Renal cortical epithelial cell (primary cell): ENCODE measurements at regions not wholly inside any gene's neighbourhood (a gene's known extent, or its start where the extent isn't known, plus 50 kb on each side); places are given as distances from the start of the nearest gene placed in this dataset.
"Not testable (repeated sequence)": the region's sequence is repeated elsewhere in the genome, so short reads cannot be mapped to it uniquely, and the experiment has no call there.

Source experiments
- DNase-seq: peaks from one replicate; pipeline ENCODE4 v3.0.0-alpha.2; 2011; ENCODE audit warnings: low read depth

- DNase-seq = no peak
Measured at GRCh38 chr14:106141242-106142220, 615.1 kb downstream of the TMEM121 start.

- DNase-seq = not testable (repeated sequence)
Measured at GRCh38 chr14:106145731-106146130, 619.3 kb downstream of the TMEM121 start.

GRCh38 chr14:106153362-106153955 lies 627.1 kb downstream of the TMEM121 start:
- not testable (repeated sequence) for DNase-seq

GRCh38 chr14:106163316-106163715 lies 636.9 kb downstream of the TMEM121 start:
- DNase-seq = no peak

GRCh38 chr14:106163812-106164211 lies 637.4 kb downstream of the TMEM121 start:
- not testable (repeated sequence) for DNase-seq

- no peak for DNase-seq
Measured at GRCh38 chr14:106166232-106166631, 639.8 kb downstream of the TMEM121 start.

- no peak for DNase-seq
Measured at GRCh38 chr14:106166650-106167204, 640.3 kb downstream of the TMEM121 start.

GRCh38 chr14:106170163-106170658 lies 643.8 kb downstream of the TMEM121 start:
- DNase-seq = not testable (repeated sequence)

GRCh38 chr14:106174206-106174605 lies 647.8 kb downstream of the TMEM121 start:
- no peak for DNase-seq

GRCh38 chr14:106177266-106178246 lies 651.2 kb downstream of the TMEM121 start:
- not testable (repeated sequence) for DNase-seq

GRCh38 chr14:106179761-106180160 lies 653.4 kb downstream of the TMEM121 start:
- no peak for DNase-seq

GRCh38 chr14:106184771-106185170 lies 658.4 kb downstream of the TMEM121 start:
- not testable (repeated sequence) for DNase-seq

GRCh38 chr14:106185174-106185836 lies 658.9 kb downstream of the TMEM121 start:
- not testable (repeated sequence) for DNase-seq

GRCh38 chr14:106185837-106186233 lies 659.5 kb downstream of the TMEM121 start:
- no peak for DNase-seq

- no peak for DNase-seq
Measured at GRCh38 chr14:106187216-106187615, 660.8 kb downstream of the TMEM121 start.

- not testable (repeated sequence) for DNase-seq
Measured at GRCh38 chr14:106192701-106193100, 666.3 kb downstream of the TMEM121 start.

- not testable (repeated sequence) for DNase-seq
Measured at GRCh38 chr14:106196459-106196858, 670.1 kb downstream of the TMEM121 start.

GRCh38 chr14:106197264-106197663 lies 670.9 kb downstream of the TMEM121 start:
- DNase-seq = not testable (repeated sequence)

- DNase-seq = no peak
Measured at GRCh38 chr14:106199097-106199496, 672.7 kb downstream of the TMEM121 start.

GRCh38 chr14:106200541-106201315 lies 674.3 kb downstream of the TMEM121 start:
- DNase-seq = no peak
